IMR-90 (cell line): ENCODE measurements at regions not wholly inside any gene's neighbourhood (a gene's known extent, or its start where the extent isn't known, plus 50 kb on each side); places are given as distances from the start of the nearest gene placed in this dataset.

Source experiments
- ATAC-seq: fragments of 200-7000 bp; cut with Tn5 transposase; 2 replicates; pipeline ENCODE4 v1.9.1; 2020; ENCODE audit warnings: low read depth, mild to moderate bottlenecking, moderate library complexity
- BruUV-seq: library from RNA; stranded (reverse); fragments of 400-500 nt; replicated peaks from 2 replicates; lab custom pipeline; 2021; lab: Mats Ljungman, UMichigan
- CTCF ChIA-PET: fragments of 300-600 bp; formaldehyde crosslinking; extraction: SDS; loops from one replicate; lab custom pipeline; 2021; ENCODE audit warnings: antibody characterized with exemption; lab: Yijun Ruan, JAX
- POLR2A ChIA-PET: fragments of 300-600 bp; sonication (Branson Sonifier 250); formaldehyde crosslinking; loops from one replicate; lab custom pipeline; 2022; ENCODE audit warnings: antibody characterized with exemption; ENCODE audit not compliant: unreplicated experiment; lab: Charles Lee
- DNase-seq: peaks from one replicate; pipeline ENCODE4 v3.0.0; 2013
- H2AFZ ChIP-seq: replicated peaks from 2 replicates; pipeline ENCODE3; 2013; ENCODE audit warnings: low read length, mild to moderate bottlenecking; ENCODE audit not compliant: poor library complexity
- H2AK5ac ChIP-seq: 2 replicates; pipeline ENCODE4 v1.6.1; 2013; ENCODE audit warnings: low read depth, low read length, inconsistent platforms
- H2AK9ac ChIP-seq: replicated peaks from 2 replicates; pipeline ENCODE3; 2013; ENCODE audit warnings: mild to moderate bottlenecking, low read depth, low read length, moderate library complexity; ENCODE audit not compliant: poor library complexity
- H2BK120ac ChIP-seq: 2 replicates; pipeline ENCODE4 v1.6.1; 2013; ENCODE audit warnings: low read depth, low read length, inconsistent platforms
- H2BK15ac ChIP-seq: 3 replicates; pipeline ENCODE4 v1.6.1; 2013; ENCODE audit warnings: low read depth, low read length, inconsistent platforms
- H2BK20ac ChIP-seq: 2 replicates; pipeline ENCODE4 v1.6.1; 2013; ENCODE audit warnings: low read depth, mild to moderate bottlenecking, inconsistent platforms, low read length, moderate library complexity
- H2BK5ac ChIP-seq: 2 replicates; pipeline ENCODE4 v1.6.1; 2013; ENCODE audit warnings: mild to moderate bottlenecking, low read depth, low read length, inconsistent platforms; ENCODE audit not compliant: poor library complexity, severe bottlenecking
- H3K14ac ChIP-seq: replicated peaks from 2 replicates; pipeline ENCODE4 v1.6.1; 2013; ENCODE audit warnings: low read depth, low read length, inconsistent platforms
- H3K18ac ChIP-seq: 2 replicates; pipeline ENCODE4 v1.6.1; 2013; ENCODE audit warnings: low read depth, low read length, control low read depth
- H3K23ac ChIP-seq: 2 replicates; pipeline ENCODE4 v1.6.1; 2013; ENCODE audit warnings: low read depth, low read length, inconsistent platforms
- H3K27ac ChIP-seq: 2 replicates; pipeline ENCODE4 v1.5.1; 2013; ENCODE audit warnings: mild to moderate bottlenecking, control low read depth, low read length; ENCODE audit not compliant: insufficient read depth
- H3K27me3 ChIP-seq: 2 replicates; pipeline ENCODE4 v1.6.1; 2013; ENCODE audit warnings: low read length; ENCODE audit not compliant: control insufficient read depth, insufficient read depth
- H3K36me3 ChIP-seq: 2 replicates; pipeline ENCODE4 v1.6.1; 2013; ENCODE audit warnings: low read length, mixed read lengths; ENCODE audit not compliant: control insufficient read depth, insufficient read depth
- H3K4ac ChIP-seq: 2 replicates; pipeline ENCODE4 v1.6.1; 2013; ENCODE audit warnings: low read depth, low read length, inconsistent platforms
- H3K4me1 ChIP-seq: 2 replicates; pipeline ENCODE4 v1.6.1; 2013; ENCODE audit warnings: low read length, mixed read lengths; ENCODE audit not compliant: control insufficient read depth, insufficient read depth
- H3K4me2 ChIP-seq: 2 replicates; pipeline ENCODE4 v1.6.1; 2013; ENCODE audit warnings: low read depth, mild to moderate bottlenecking, control low read depth, low read length, moderate library complexity
- H3K4me3 ChIP-seq: 2 replicates; pipeline ENCODE4 v1.5.1; 2013; ENCODE audit warnings: low read depth, mild to moderate bottlenecking, control low read depth, low read length, moderate library complexity; ENCODE audit not compliant: insufficient read depth
- H3K56ac ChIP-seq: 2 replicates; pipeline ENCODE4 v1.6.1; 2013; ENCODE audit warnings: low read length, inconsistent platforms; ENCODE audit not compliant: insufficient read depth; ENCODE audit errors: extremely low read depth
- H3K79me1 ChIP-seq, 2 experiments: 2 replicates each; pipeline ENCODE4 v1.6.1; 2013; ENCODE audit warnings: low read length in 2 of 2, inconsistent platforms in 1 of 2, low read depth in 1 of 2
- H3K9ac ChIP-seq: 2 replicates; pipeline ENCODE4 v1.6.1; 2013; ENCODE audit warnings: low read depth, low read length, control low read depth
- H3K9me1 ChIP-seq: 2 replicates; pipeline ENCODE4 v1.6.1; 2013; ENCODE audit warnings: low read length, inconsistent platforms; ENCODE audit not compliant: insufficient read depth
- H3K9me3 ChIP-seq: 2 replicates; pipeline ENCODE4 v1.6.1; 2013; ENCODE audit warnings: low read length; ENCODE audit not compliant: control insufficient read depth, insufficient read depth
- H4K20me1 ChIP-seq: 2 replicates; pipeline ENCODE4 v1.6.1; 2013; ENCODE audit warnings: low read length, inconsistent platforms; ENCODE audit not compliant: insufficient read depth
- H4K5ac ChIP-seq: 2 replicates; pipeline ENCODE4 v1.6.1; 2013; ENCODE audit warnings: mild to moderate bottlenecking, low read depth, low read length, control low read depth
- H4K8ac ChIP-seq, 2 experiments: 2 replicates each; pipeline ENCODE4 v1.6.1; 2013; ENCODE audit warnings: low read depth in 2 of 2, low read length in 2 of 2, control low read depth in 1 of 2, inconsistent platforms in 1 of 2
- H4K91ac ChIP-seq: 2 replicates; pipeline ENCODE4 v1.6.1; 2013; ENCODE audit warnings: low read depth, low read length, inconsistent platforms; ENCODE audit not compliant: insufficient read depth
- BHLHE40 ChIP-seq: fragments of 150-350 bp; IDR thresholded peaks from 2 replicates; pipeline ENCODE4 v1.6.1; 2016; ENCODE audit warnings: mild to moderate bottlenecking, low read depth, low read length
- CEBPB ChIP-seq: IDR thresholded peaks from 2 replicates; pipeline ENCODE4 v1.6.1; 2012; ENCODE audit warnings: low read depth, low read length, improper control_type of control experiment
- CHD1 ChIP-seq: IDR thresholded peaks from 2 replicates; pipeline ENCODE4 v1.6.1; 2012; ENCODE audit warnings: low read depth, low read length, improper control_type of control experiment
- CTCF ChIP-seq: conservative IDR thresholded peaks from 2 replicates; pipeline ENCODE4 v1.5.1; 2012; ENCODE audit warnings: mild to moderate bottlenecking, low read depth, low read length, improper control_type of control experiment
- ELK1 ChIP-seq: fragments of 150-350 bp; IDR thresholded peaks from 2 replicates; pipeline ENCODE4 v1.6.1; 2016; ENCODE audit warnings: low read depth, mild to moderate bottlenecking, low read length, moderate library complexity, borderline replicate concordance
- MAFK ChIP-seq: IDR thresholded peaks from 2 replicates; pipeline ENCODE4 v1.6.1; 2012; ENCODE audit warnings: low read depth, low read length, improper control_type of control experiment
- MAZ ChIP-seq: IDR thresholded peaks from 2 replicates; pipeline ENCODE4 v1.6.1; 2012; ENCODE audit warnings: low read depth, mild to moderate bottlenecking, low read length, improper control_type of control experiment, moderate library complexity, borderline replicate concordance
- MXI1 ChIP-seq: IDR thresholded peaks from 2 replicates; pipeline ENCODE4 v1.6.1; 2012; ENCODE audit warnings: low read depth, mild to moderate bottlenecking, low read length, moderate library complexity, borderline replicate concordance
- NFE2L2 ChIP-seq: fragments of 150-350 bp; IDR thresholded peaks from 2 replicates; pipeline ENCODE4 v1.6.1; 2016; ENCODE audit warnings: low read depth, mild to moderate bottlenecking, low read length
- POLR2A ChIP-seq: IDR thresholded peaks from 2 replicates; pipeline ENCODE4 v1.6.1; 2012; ENCODE audit warnings: mild to moderate bottlenecking, low read depth, low read length
- RAD21 ChIP-seq: IDR thresholded peaks from 2 replicates; pipeline ENCODE4 v1.6.1; 2012; ENCODE audit warnings: low read length, improper control_type of control experiment
- RCOR1 ChIP-seq: IDR thresholded peaks from 2 replicates; pipeline ENCODE4 v1.6.1; 2012; ENCODE audit warnings: mild to moderate bottlenecking, low read length, improper control_type of control experiment; ENCODE audit not compliant: insufficient replicate concordance
- RFX5 ChIP-seq: IDR thresholded peaks from 2 replicates; pipeline ENCODE4 v1.8.0; 2012; ENCODE audit warnings: low read depth, mild to moderate bottlenecking, low read length, moderate library complexity
- SMC3 ChIP-seq: fragments of 150-350 bp; IDR thresholded peaks from 2 replicates; pipeline ENCODE4 v1.6.1; 2016; ENCODE audit warnings: low read depth, mild to moderate bottlenecking, antibody characterized with exemption, low read length, moderate library complexity
- WGBS, 2 experiments: methylation state at CpG; one replicate each; pipeline versions ENCODE4 v1.1.5 to v1.1.7; 2013; ENCODE audit warnings: missing lambda C conversion rate in 2 of 2; ENCODE audit not compliant: insufficient read length in 1 of 2; ENCODE audit errors: extremely low coverage in 2 of 2; 5-methylcytosine and 5-hydroxymethylcytosine counted together
- dilution Hi-C: fragments of 300-500 bp; cut with HindIII; formaldehyde crosslinking; loops from one replicate; pipeline ENCODE4 v1.14.3; 2018; ENCODE audit warnings: low sequenced_read_pairs; ENCODE audit not compliant: unreplicated experiment
- in situ Hi-C: fragments of 300-500 bp; cut with MboI; formaldehyde crosslinking; loops from 3 replicates; pipeline ENCODE4 v1.14.3; 2019; ENCODE audit warnings: low sequenced_read_pairs, inconsistent platforms, mixed read lengths
- intact Hi-C: fragments of 100-400 bp; cut with micrococcal nuclease; formaldehyde crosslinking; loops from 2 replicates; pipeline ENCODE4 v1.10.0; 2022

GRCh38 chr4:127103681-127104115 lies 529.1 kb upstream of the INTU start:
- H3K27ac ChIP-seq, result no peak overlapping the region
- H2BK5ac ChIP-seq, result no peak overlapping the region
- no peaks in the 10 kb centered on the region for H3K27me3 ChIP-seq
- DNase-seq (no peak), ATAC-seq (no peak)
- no peak overlapping the region for H2AFZ ChIP-seq
- H3K23ac ChIP-seq, result no peak overlapping the region
- H4K5ac ChIP-seq, result no peak overlapping the region
- 0% methylated on average over 1 of the region's 3 CpGs; no CpG with 5 or more reads in 1 of the 2 experiments for WGBS, 2 experiments
- no peak overlapping the region for H3K18ac ChIP-seq
- ChIA-PET CTCF (no interaction called here), POLR2A (no interaction called here)
- no peak overlapping the region for H3K14ac ChIP-seq
- no TSS peak for BruUV-seq
- intact Hi-C loops, result no loop called here
- no peak overlapping the region for H2BK20ac ChIP-seq
- H3K56ac ChIP-seq, result no peak overlapping the region
- H2AK9ac ChIP-seq, result no peak overlapping the region
- no peaks in the 10 kb centered on the region for H3K9me1 ChIP-seq
- no peaks in the 10 kb centered on the region for H3K4me1 ChIP-seq
- no peaks in the 10 kb centered on the region for H3K79me1 ChIP-seq
- H3K4me2 ChIP-seq, result no peak overlapping the region
- no peak overlapping the region for H4K8ac ChIP-seq
- H2BK120ac ChIP-seq, result no peak overlapping the region
- no peak overlapping the region for H3K4ac ChIP-seq
- no peaks in the 10 kb centered on the region for H4K20me1 ChIP-seq
- H2BK15ac ChIP-seq, result no peak overlapping the region
- in situ Hi-C loops, result no loop called here
- no peak overlapping the region for H3K4me3 ChIP-seq
- no peak overlapping the region for H2AK5ac ChIP-seq
- TF ChIP-seq RFX5 (no peak), BHLHE40 (no peak), MAFK (no peak), RCOR1 (no peak), ELK1 (no peak), MXI1 (no peak), NFE2L2 (no peak), CEBPB (no peak), SMC3 (no peak), RAD21 (no peak), CHD1 (no peak), POLR2A (no peak), CTCF (no peak), MAZ (no peak)
- no peaks in the 10 kb centered on the region for H3K36me3 ChIP-seq
- no peaks in the 10 kb centered on the region for H3K9me3 ChIP-seq
- no peak overlapping the region for H4K91ac ChIP-seq
- dilution Hi-C loops, result no loop called here
- H3K9ac ChIP-seq, result no peak overlapping the region
